NCI-H526 treated with DMSO at 0.1 percent for 48 hours (cell line): ENCODE measurements at regions not wholly inside any gene's neighbourhood (a gene's known extent, or its start where the extent isn't known, plus 50 kb on each side); places are given as distances from the start of the nearest gene placed in this dataset.

Experiments used
- DNase-seq: peaks from one replicate; lab custom pipeline; 2025; lab: John Stamatoyannopoulos, UW

GRCh38 chr6:164152611-164153010, 738.1 kb downstream of the QKI start:
- DNase-seq = no peak

- no peak for DNase-seq
These were observed 736.9 kb downstream of the QKI start for GRCh38 chr6:164151161-164152120.

- no peak for DNase-seq
These were observed 735.7 kb downstream of the QKI start for GRCh38 chr6:164150232-164150631.

GRCh38 chr6:164148788-164149187, 734.3 kb downstream of the QKI start:
- no peak for DNase-seq

GRCh38 chr6:164144316-164144715, 729.8 kb downstream of the QKI start:
- DNase-seq = no peak

- DNase-seq = no peak
These were observed 727.8 kb downstream of the QKI start for GRCh38 chr6:164142322-164142721.

GRCh38 chr6:164135511-164136132, 721.1 kb downstream of the QKI start:
- DNase-seq = no peak

GRCh38 chr6:164133095-164133494, 718.6 kb downstream of the QKI start:
- no peak for DNase-seq

- DNase-seq = no peak
These were observed 716.1 kb downstream of the QKI start for GRCh38 chr6:164130585-164130984.

GRCh38 chr6:164130151-164130550, 715.6 kb downstream of the QKI start:
- no peak for DNase-seq

GRCh38 chr6:164129218-164129617, 714.7 kb downstream of the QKI start:
- DNase-seq = no peak

- DNase-seq = no peak
These were observed 713.6 kb downstream of the QKI start for GRCh38 chr6:164128101-164128500.

- DNase-seq = no peak
These were observed 710.5 kb downstream of the QKI start for GRCh38 chr6:164124986-164125385.

- no peak for DNase-seq
These were observed 710.0 kb downstream of the QKI start for GRCh38 chr6:164124473-164124872.

- DNase-seq = no peak
These were observed 707.6 kb downstream of the QKI start for GRCh38 chr6:164122109-164122508.

- no peak for DNase-seq
These were observed 707.0 kb downstream of the QKI start for GRCh38 chr6:164121527-164121926.

GRCh38 chr6:164114651-164115050, 700.1 kb downstream of the QKI start:
- no peak for DNase-seq

- DNase-seq = no peak
These were observed 699.5 kb downstream of the QKI start for GRCh38 chr6:164114051-164114450.

- DNase-seq = no peak
These were observed 699.1 kb downstream of the QKI start for GRCh38 chr6:164113637-164114036.

- no peak for DNase-seq
These were observed 695.2 kb downstream of the QKI start for GRCh38 chr6:164109770-164110140.

- no peak for DNase-seq
These were observed 694.6 kb downstream of the QKI start for GRCh38 chr6:164108869-164109769.

- no peak for DNase-seq
These were observed 693.6 kb downstream of the QKI start for GRCh38 chr6:164108092-164108491.
